22Rv1 (cell line): ENCODE measurements at regions not wholly inside any gene's neighbourhood (a gene's known extent, or its start where the extent isn't known, plus 50 kb on each side); places are given as distances from the start of the nearest gene placed in this dataset.

Experiments
- ZFX ChIP-seq: fragments of 450-650 bp; IDR thresholded peaks from 2 replicates; pipeline ENCODE4 v1.6.1; 2017; ENCODE audit warnings: antibody characterized with exemption, borderline replicate concordance
- TF ChIP-seq, protein P1 (sequence below): fragments of 450-650 bp; IDR thresholded peaks from 2 replicates; pipeline ENCODE4 v1.5.1; 2017; ENCODE audit warnings: mild to moderate bottlenecking

DNA sequence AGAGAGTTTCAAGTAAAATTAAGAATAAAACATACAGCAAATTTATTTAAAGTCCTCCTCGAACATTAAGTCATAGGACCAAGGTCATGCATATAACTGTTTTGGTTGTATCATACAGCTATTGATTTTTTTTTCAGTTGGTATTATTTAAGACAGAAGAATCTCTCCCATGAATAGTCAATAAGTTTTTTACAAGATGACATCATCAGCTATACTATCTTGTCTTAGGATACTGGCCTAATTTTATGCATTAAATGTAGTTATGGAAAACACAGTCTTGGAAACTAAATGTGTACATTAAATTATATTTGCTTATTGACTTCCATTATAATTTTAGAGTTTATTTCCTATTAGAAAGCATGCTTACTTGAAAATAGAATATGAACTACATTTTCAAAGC lies 755.9 kb downstream of the PCDH19 start:
- TF ChIP-seq, protein P1, sequence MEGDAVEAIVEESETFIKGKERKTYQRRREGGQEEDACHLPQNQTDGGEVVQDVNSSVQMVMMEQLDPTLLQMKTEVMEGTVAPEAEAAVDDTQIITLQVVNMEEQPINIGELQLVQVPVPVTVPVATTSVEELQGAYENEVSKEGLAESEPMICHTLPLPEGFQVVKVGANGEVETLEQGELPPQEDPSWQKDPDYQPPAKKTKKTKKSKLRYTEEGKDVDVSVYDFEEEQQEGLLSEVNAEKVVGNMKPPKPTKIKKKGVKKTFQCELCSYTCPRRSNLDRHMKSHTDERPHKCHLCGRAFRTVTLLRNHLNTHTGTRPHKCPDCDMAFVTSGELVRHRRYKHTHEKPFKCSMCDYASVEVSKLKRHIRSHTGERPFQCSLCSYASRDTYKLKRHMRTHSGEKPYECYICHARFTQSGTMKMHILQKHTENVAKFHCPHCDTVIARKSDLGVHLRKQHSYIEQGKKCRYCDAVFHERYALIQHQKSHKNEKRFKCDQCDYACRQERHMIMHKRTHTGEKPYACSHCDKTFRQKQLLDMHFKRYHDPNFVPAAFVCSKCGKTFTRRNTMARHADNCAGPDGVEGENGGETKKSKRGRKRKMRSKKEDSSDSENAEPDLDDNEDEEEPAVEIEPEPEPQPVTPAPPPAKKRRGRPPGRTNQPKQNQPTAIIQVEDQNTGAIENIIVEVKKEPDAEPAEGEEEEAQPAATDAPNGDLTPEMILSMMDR = no peak
- TF ChIP-seq ZFX = no peak
